PC-3 (cell line): ENCODE measurements at regions not wholly inside any gene's neighbourhood (a gene's known extent, or its start where the extent isn't known, plus 50 kb on each side); places are given as distances from the start of the nearest gene placed in this dataset.

Source experiments
- CTCF ChIP-seq: fragments of 300-600 bp; sonication (generic); conservative IDR thresholded peaks from 2 replicates; pipeline ENCODE4 v1.5.1; 2017; ENCODE audit warnings: antibody characterized with exemption, low read depth, mild to moderate bottlenecking, low read length
- EZH2 ChIP-seq: fragments of 300-600 bp; sonication (generic); IDR thresholded peaks from one replicate; pipeline ENCODE4 v1.6.1; 2017; ENCODE audit warnings: antibody characterized with exemption, mild to moderate bottlenecking, low read length; ENCODE audit not compliant: unreplicated experiment
- EZH2phosphoT487 ChIP-seq: fragments of 300-600 bp; sonication (generic); IDR thresholded peaks from 2 replicates; pipeline ENCODE4 v1.6.1; 2018; ENCODE audit warnings: mild to moderate bottlenecking, antibody characterized with exemption, low read length, borderline replicate concordance

DNA sequence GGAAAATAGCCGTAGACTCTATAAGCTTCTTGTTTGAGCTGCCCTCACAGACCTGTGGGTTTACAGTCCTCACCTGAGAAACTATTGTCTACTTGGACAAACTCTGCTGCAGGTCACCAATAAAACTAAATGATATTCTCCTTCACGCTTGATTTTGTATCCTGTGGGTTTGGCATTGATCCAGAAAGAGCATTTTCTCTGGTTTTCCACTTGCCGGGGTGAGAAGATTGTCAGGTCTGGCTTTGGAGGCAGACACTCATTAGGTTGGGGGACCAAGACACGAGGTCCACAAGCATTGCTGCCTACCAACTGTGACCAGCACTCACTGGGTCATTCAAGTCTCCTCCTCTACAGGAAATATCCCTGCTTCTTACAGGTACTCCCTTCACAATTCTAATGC is 68.5 kb downstream of the CDC14C start:
- TF ChIP-seq CTCF (no peak), EZH2phosphoT487 (no peak), EZH2 (no peak)
